HCT116 (cell line): ENCODE measurements at regions not wholly inside any gene's neighbourhood (a gene's known extent, or its start where the extent isn't known, plus 50 kb on each side); places are given as distances from the start of the nearest gene placed in this dataset.

Source experiments
- ATF3 ChIP-seq: IDR thresholded peaks from 2 replicates; pipeline ENCODE4 v1.6.1; 2012
- CEBPB ChIP-seq: IDR thresholded peaks from 2 replicates; pipeline ENCODE4 v1.6.1; 2012; ENCODE audit warnings: low read depth
- FOSL1 ChIP-seq: IDR thresholded peaks from 2 replicates; pipeline ENCODE4 v1.6.1; 2012; ENCODE audit warnings: low read depth
- POLR2A ChIP-seq: IDR thresholded peaks from 2 replicates; pipeline ENCODE4 v1.7.0; 2011; ENCODE audit warnings: borderline replicate concordance; ENCODE audit not compliant: insufficient read depth, insufficient read length; ENCODE audit errors: extremely low read depth
- RAD21 ChIP-seq: IDR thresholded peaks from 2 replicates; pipeline ENCODE4 v1.6.1; 2012; ENCODE audit warnings: low read depth, mild to moderate bottlenecking
- SRF ChIP-seq: IDR thresholded peaks from 2 replicates; pipeline ENCODE4 v1.6.1; 2012; ENCODE audit warnings: low read depth
- ZFX ChIP-seq: fragments of 450-650 bp; IDR thresholded peaks from 2 replicates; pipeline ENCODE4 v1.6.1; 2017
- ZNF274 ChIP-seq: fragments of 200-500 bp; sonication (Bioruptor generic); IDR thresholded peaks from 2 replicates; pipeline ENCODE4 v1.6.1; 2014; ENCODE audit warnings: mild to moderate bottlenecking, low read depth, low read length, inconsistent platforms
- TF ChIP-seq, protein P1 (sequence below): IDR thresholded peaks from 2 replicates; pipeline ENCODE4 v1.6.1; 2012; ENCODE audit warnings: low read depth
- TF ChIP-seq, protein P2 (sequence below): IDR thresholded peaks from 2 replicates; pipeline ENCODE4 v1.6.1; 2011; ENCODE audit warnings: mild to moderate bottlenecking, low read length, moderate library complexity; ENCODE audit not compliant: insufficient replicate concordance; ENCODE audit errors: extremely low read depth
- TF ChIP-seq, protein P3 (sequence below): IDR thresholded peaks from 2 replicates; pipeline ENCODE4 v1.6.1; 2012

- TF ChIP-seq, protein P1, sequence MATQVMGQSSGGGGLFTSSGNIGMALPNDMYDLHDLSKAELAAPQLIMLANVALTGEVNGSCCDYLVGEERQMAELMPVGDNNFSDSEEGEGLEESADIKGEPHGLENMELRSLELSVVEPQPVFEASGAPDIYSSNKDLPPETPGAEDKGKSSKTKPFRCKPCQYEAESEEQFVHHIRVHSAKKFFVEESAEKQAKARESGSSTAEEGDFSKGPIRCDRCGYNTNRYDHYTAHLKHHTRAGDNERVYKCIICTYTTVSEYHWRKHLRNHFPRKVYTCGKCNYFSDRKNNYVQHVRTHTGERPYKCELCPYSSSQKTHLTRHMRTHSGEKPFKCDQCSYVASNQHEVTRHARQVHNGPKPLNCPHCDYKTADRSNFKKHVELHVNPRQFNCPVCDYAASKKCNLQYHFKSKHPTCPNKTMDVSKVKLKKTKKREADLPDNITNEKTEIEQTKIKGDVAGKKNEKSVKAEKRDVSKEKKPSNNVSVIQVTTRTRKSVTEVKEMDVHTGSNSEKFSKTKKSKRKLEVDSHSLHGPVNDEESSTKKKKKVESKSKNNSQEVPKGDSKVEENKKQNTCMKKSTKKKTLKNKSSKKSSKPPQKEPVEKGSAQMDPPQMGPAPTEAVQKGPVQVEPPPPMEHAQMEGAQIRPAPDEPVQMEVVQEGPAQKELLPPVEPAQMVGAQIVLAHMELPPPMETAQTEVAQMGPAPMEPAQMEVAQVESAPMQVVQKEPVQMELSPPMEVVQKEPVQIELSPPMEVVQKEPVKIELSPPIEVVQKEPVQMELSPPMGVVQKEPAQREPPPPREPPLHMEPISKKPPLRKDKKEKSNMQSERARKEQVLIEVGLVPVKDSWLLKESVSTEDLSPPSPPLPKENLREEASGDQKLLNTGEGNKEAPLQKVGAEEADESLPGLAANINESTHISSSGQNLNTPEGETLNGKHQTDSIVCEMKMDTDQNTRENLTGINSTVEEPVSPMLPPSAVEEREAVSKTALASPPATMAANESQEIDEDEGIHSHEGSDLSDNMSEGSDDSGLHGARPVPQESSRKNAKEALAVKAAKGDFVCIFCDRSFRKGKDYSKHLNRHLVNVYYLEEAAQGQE: no peak
- no peak for TF ChIP-seq ATF3
- no peak for TF ChIP-seq ZNF274
- no peak for TF ChIP-seq FOSL1
- TF ChIP-seq, protein P2, sequence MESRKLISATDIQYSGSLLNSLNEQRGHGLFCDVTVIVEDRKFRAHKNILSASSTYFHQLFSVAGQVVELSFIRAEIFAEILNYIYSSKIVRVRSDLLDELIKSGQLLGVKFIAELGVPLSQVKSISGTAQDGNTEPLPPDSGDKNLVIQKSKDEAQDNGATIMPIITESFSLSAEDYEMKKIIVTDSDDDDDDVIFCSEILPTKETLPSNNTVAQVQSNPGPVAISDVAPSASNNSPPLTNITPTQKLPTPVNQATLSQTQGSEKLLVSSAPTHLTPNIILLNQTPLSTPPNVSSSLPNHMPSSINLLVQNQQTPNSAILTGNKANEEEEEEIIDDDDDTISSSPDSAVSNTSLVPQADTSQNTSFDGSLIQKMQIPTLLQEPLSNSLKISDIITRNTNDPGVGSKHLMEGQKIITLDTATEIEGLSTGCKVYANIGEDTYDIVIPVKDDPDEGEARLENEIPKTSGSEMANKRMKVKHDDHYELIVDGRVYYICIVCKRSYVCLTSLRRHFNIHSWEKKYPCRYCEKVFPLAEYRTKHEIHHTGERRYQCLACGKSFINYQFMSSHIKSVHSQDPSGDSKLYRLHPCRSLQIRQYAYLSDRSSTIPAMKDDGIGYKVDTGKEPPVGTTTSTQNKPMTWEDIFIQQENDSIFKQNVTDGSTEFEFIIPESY: no peak
- TF ChIP-seq RAD21: no peak
- no peak for TF ChIP-seq CEBPB
- no peak for TF ChIP-seq POLR2A
- TF ChIP-seq, protein P3, sequence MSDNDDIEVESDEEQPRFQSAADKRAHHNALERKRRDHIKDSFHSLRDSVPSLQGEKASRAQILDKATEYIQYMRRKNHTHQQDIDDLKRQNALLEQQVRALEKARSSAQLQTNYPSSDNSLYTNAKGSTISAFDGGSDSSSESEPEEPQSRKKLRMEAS: no peak
- TF ChIP-seq ZFX: no peak
- no peak for TF ChIP-seq SRF
Measured at GRCh38 chr3:99545941-99546580, 92.3 kb upstream of the COL8A1 start (continued).
